CD4-positive, alpha-beta T cell (primary cell): ENCODE measurements at regions not wholly inside any gene's neighbourhood (a gene's known extent, or its start where the extent isn't known, plus 50 kb on each side); places are given as distances from the start of the nearest gene placed in this dataset.

Experiments used
- ATAC-seq: fragments of 200-7000 bp; cut with Tn5 transposase; one replicate; pipeline ENCODE4 v1.10.0; 2022; ENCODE audit warnings: mild to moderate bottlenecking; ENCODE audit not compliant: poor library complexity
- CTCF ChIA-PET: fragments of 350-600 bp; sonication (Branson Sonifier 250); formaldehyde crosslinking; loops from one replicate; lab custom pipeline; 2021; ENCODE audit warnings: antibody characterized with exemption, inconsistent platforms; lab: Charles Lee
- POLR2A ChIA-PET: fragments of 350-600 bp; sonication (Branson Sonifier 250); formaldehyde crosslinking; loops from one replicate; lab custom pipeline; 2021; ENCODE audit warnings: antibody characterized with exemption, inconsistent platforms; lab: Charles Lee
- DNase-seq, 14 experiments: peaks; one replicate each; pipeline ENCODE4 v3.0.0-alpha.2; 2013 to 2020; ENCODE audit warnings: mixed read lengths in 2 of 14
- H3K27ac ChIP-seq, 2 donors: one replicate each; pipeline versions ENCODE4 v1.5.1 to v1.7.0; 2013; ENCODE audit warnings: low read length in 2 of 2, low read depth in 1 of 2, mild to moderate bottlenecking in 1 of 2
- H3K27me3 ChIP-seq, 2 experiments: 1 replicate in 1 of 2; 2 replicates in 1 of 2; pipeline versions ENCODE4 v1.6.1 to v1.7.0; 2013; ENCODE audit warnings: low read length in 2 of 2, control low read depth in 1 of 2, mild to moderate bottlenecking in 1 of 2, moderate library complexity in 1 of 2; ENCODE audit not compliant: insufficient read depth in 2 of 2, control insufficient read depth in 1 of 2
- H3K36me3 ChIP-seq: one replicate; pipeline ENCODE4 v1.6.1; 2013; ENCODE audit warnings: low read length, control low read depth; ENCODE audit not compliant: insufficient read depth
- H3K4me1 ChIP-seq: one replicate; pipeline ENCODE4 v1.6.1; 2013; ENCODE audit warnings: low read length, control low read depth; ENCODE audit not compliant: insufficient read depth
- H3K4me3 ChIP-seq: one replicate; pipeline ENCODE4 v1.5.1; 2013; ENCODE audit warnings: mild to moderate bottlenecking, low read length, moderate library complexity
- H3K9me3 ChIP-seq, 2 experiments: 1 replicate in 1 of 2; 2 replicates in 1 of 2; pipeline versions ENCODE4 v1.6.1 to v1.7.0; 2013; ENCODE audit warnings: low read length in 2 of 2, mild to moderate bottlenecking in 2 of 2, control low read depth in 1 of 2, moderate library complexity in 1 of 2; ENCODE audit not compliant: control insufficient read depth in 1 of 2, insufficient read depth in 1 of 2
- H3K27ac Mint-ChIP-seq: one replicate; pipeline ENCODE4 v1.8.0; 2020; ENCODE audit warnings: mixed read lengths
- H3K27me3 Mint-ChIP-seq: one replicate; pipeline ENCODE4 v1.8.0; 2021; ENCODE audit warnings: mixed read lengths
- H3K36me3 Mint-ChIP-seq: one replicate; pipeline ENCODE4 v1.8.0; 2021; ENCODE audit warnings: low read depth, mixed read lengths
- H3K4me1 Mint-ChIP-seq: one replicate; pipeline ENCODE4 v1.8.0; 2021; ENCODE audit warnings: low read depth, mixed read lengths
- H3K4me3 Mint-ChIP-seq: one replicate; pipeline ENCODE4 v1.8.0; 2020; ENCODE audit warnings: mild to moderate bottlenecking, mixed read lengths
- H3K9me3 Mint-ChIP-seq: one replicate; pipeline ENCODE4 v1.8.0; 2020; ENCODE audit warnings: mixed read lengths
- CTCF ChIP-seq: fragments of 200-600 bp; IDR thresholded peaks from one replicate; pipeline ENCODE4 v1.8.0; 2022; ENCODE audit warnings: antibody characterized with exemption, mild to moderate bottlenecking
- intact Hi-C, 2 experiments: fragments of 100-400 bp; cut with DNase I in 1 of 2; cut with micrococcal nuclease in 1 of 2; formaldehyde crosslinking; loops; one replicate each; pipeline versions ENCODE4 v1.15.1 to v1.9.0; 2023 to 2025; cut with DNase I, micrococcal nuclease

DNA sequence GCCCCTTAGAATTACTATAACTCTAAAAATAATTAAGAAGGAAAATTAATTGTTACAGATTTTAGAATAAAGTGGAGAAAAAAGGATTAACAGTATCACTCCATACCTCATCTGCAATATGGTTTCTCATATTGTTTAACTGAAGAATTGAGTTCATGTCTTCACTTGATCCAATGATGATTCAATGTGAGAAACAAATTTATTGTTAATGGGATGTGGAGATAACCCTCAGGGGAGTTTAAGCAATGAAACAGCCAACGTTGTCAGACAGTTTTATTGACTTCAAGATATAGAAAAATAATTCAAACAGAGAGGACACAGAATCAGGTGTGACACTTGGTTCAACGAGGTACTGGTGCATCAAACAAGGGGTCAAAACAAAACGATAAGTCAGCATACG is 665.2 kb upstream of the ACO1 start:
- ChIA-PET POLR2A (no interaction called here), CTCF (no interaction called here)
- no peaks in the 10 kb centered on the region for H3K4me1 ChIP-seq
- H3K27ac ChIP-seq: no peak overlapping the region
- H3K36me3 ChIP-seq: no peaks in the 10 kb centered on the region
- no peaks in the 10 kb centered on the region for H3K9me3 Mint-ChIP-seq
- H3K27me3 Mint-ChIP-seq: no peaks in the 10 kb centered on the region
- H3K4me3 Mint-ChIP-seq: no peak overlapping the region
- no peak for DNase-seq
- H3K4me3 ChIP-seq: no peak overlapping the region
- ATAC-seq: no peak
- intact Hi-C loops: no loop called here
- TF ChIP-seq CTCF: no peak
- H3K36me3 Mint-ChIP-seq: no peaks in the 10 kb centered on the region
- H3K27me3 ChIP-seq: no peaks in the 10 kb centered on the region
- H3K27ac Mint-ChIP-seq: no peak overlapping the region
- H3K9me3 ChIP-seq: no peaks in the 10 kb centered on the region
- H3K4me1 Mint-ChIP-seq: no peaks in the 10 kb centered on the region

DNA sequence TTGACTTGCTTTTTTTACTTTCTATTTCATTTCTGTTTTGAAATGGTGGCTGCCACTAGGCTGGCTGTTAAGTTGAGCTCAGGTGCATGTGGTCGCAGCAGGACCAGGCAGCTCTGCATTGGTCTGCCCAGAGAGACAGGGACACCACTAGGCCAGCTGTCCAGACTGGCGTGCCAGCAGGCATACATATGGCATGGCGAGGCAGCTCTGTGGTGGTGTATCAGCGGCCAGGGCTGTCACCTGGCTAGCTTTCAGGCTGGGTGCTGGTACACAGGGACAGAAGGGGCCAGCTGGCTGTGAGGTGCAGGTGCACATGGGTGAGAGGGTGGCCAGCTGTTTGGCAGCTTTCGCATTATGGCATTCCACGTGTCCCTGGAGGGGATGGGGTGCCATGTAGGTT is 654.0 kb upstream of the ACO1 start:
- peaks cover 2% of the 10 kb centered on the region for H3K9me3 Mint-ChIP-seq
- no peaks in the 10 kb centered on the region for H3K27me3 Mint-ChIP-seq
- Histone ChIP-seq H3K4me3 (no peak overlapping the region), H3K36me3 (no peaks in the 10 kb centered on the region), H3K27me3 (no peaks in the 10 kb centered on the region), H3K4me1 (no peaks in the 10 kb centered on the region), H3K9me3 (peaks cover 0 to 4% of the 10 kb centered on the region in 2 experiments), H3K27ac (no peak overlapping the region)
- H3K4me1 Mint-ChIP-seq: no peaks in the 10 kb centered on the region
- no peak for TF ChIP-seq CTCF
- CTCF ChIA-PET: no interaction called here
- ATAC-seq: no peak
- H3K36me3 Mint-ChIP-seq: no peaks in the 10 kb centered on the region
- DNase-seq: no peak
- intact Hi-C loops: no loop called here
- H3K27ac Mint-ChIP-seq: no peak overlapping the region
- no peak overlapping the region for H3K4me3 Mint-ChIP-seq
- POLR2A ChIA-PET: no interaction called here

GRCh38 chr9:31733166-31733565 is 651.3 kb upstream of the ACO1 start:
- POLR2A ChIA-PET: interaction anchor here (0.5 kb wide), 1 partner anchor 46 kb away, joined by 3 read pairs; no protein-coding TSS in a partner anchor
- Histone ChIP-seq H3K27me3 (no peaks in the 10 kb centered on the region), H3K27ac (no peak overlapping the region), H3K9me3 (peaks cover 0 to 4% of the 10 kb centered on the region in 2 experiments), H3K4me3 (no peak overlapping the region), H3K4me1 (no peaks in the 10 kb centered on the region), H3K36me3 (no peaks in the 10 kb centered on the region)
- no peaks in the 10 kb centered on the region for H3K36me3 Mint-ChIP-seq
- H3K27me3 Mint-ChIP-seq: no peaks in the 10 kb centered on the region
- TF ChIP-seq CTCF: no peak
- CTCF ChIA-PET: no interaction called here
- H3K4me1 Mint-ChIP-seq: no peaks in the 10 kb centered on the region
- no peak overlapping the region for H3K4me3 Mint-ChIP-seq
- intact Hi-C loops: no loop called here
- DNase-seq: no peak
- no peak for ATAC-seq
- no peaks in the 10 kb centered on the region for H3K9me3 Mint-ChIP-seq
- no peak overlapping the region for H3K27ac Mint-ChIP-seq
